Transverse colon (tissue), 3 donors: ENCODE measurements at regions not wholly inside any gene's neighbourhood (a gene's known extent, or its start where the extent isn't known, plus 50 kb on each side); places are given as distances from the start of the nearest gene placed in this dataset.

Experiments
- CTCF ChIP-seq, 5 experiments: fragments of 200-600 bp in 3 of 5; fragments of 450-650 bp in 2 of 5; sonication (generic) in 3 of 5; IDR thresholded peaks; 1 replicate in 2 of 5; 2 replicates in 3 of 5; pipeline ENCODE4 v1.5.1; 2016 to 2017; ENCODE audit warnings: antibody characterized with exemption in 5 of 5, inconsistent platforms in 3 of 5, mild to moderate bottlenecking in 2 of 5, moderate library complexity in 1 of 5
- EP300 ChIP-seq: sonication (generic); formaldehyde crosslinking; IDR thresholded peaks from one replicate; pipeline ENCODE4 v1.6.1; 2017; ENCODE audit warnings: antibody characterized with exemption, low read depth
- POLR2A ChIP-seq: fragments of 450-650 bp; IDR thresholded peaks from one replicate; pipeline ENCODE4 v1.6.1; 2016; ENCODE audit warnings: antibody characterized with exemption, mild to moderate bottlenecking, moderate library complexity

- TF ChIP-seq CTCF (IDR thresholded peaks at IDR 0.05) (no peak), EP300 (no peak), POLR2A (no peak)
Measured at GRCh38 chr4:53859305-53859704, 205.1 kb downstream of the CHIC2 start.
